ENCODE measurements at regions not wholly inside any gene's neighbourhood (a gene's known extent, or its start where the extent isn't known, plus 50 kb on each side); places are given as distances from the start of the nearest gene placed in this dataset.

DNA sequence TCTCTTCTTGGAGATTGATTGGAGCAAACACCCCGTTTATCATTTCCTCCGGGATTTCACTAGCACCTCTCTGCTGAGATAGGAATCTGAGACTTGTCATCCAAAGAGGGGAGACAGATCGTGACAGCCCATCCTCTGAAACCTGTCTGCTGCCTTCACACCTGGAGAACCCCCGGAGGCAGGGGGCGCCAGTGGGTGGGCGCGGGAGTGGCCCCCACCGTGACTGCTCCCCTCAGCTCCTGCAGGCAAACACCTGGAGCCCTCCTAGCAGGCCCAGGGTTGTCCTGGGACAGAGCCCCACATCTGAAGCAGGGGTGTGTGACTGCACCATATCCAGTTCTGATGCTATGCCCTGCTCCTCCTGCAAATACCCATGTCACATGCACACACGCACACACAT, 209.5 kb upstream of the POU3F1 start:
- peaks cover 11% of the 10 kb centered on the region for H3K27me3 Mint-ChIP-seq
- TF ChIP-seq, protein P1, sequence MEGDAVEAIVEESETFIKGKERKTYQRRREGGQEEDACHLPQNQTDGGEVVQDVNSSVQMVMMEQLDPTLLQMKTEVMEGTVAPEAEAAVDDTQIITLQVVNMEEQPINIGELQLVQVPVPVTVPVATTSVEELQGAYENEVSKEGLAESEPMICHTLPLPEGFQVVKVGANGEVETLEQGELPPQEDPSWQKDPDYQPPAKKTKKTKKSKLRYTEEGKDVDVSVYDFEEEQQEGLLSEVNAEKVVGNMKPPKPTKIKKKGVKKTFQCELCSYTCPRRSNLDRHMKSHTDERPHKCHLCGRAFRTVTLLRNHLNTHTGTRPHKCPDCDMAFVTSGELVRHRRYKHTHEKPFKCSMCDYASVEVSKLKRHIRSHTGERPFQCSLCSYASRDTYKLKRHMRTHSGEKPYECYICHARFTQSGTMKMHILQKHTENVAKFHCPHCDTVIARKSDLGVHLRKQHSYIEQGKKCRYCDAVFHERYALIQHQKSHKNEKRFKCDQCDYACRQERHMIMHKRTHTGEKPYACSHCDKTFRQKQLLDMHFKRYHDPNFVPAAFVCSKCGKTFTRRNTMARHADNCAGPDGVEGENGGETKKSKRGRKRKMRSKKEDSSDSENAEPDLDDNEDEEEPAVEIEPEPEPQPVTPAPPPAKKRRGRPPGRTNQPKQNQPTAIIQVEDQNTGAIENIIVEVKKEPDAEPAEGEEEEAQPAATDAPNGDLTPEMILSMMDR (IDR thresholded peaks at IDR 0.05) = no peak
- H3K4me3 Mint-ChIP-seq = no peak overlapping the region
- ChIA-PET POLR2A (no interaction called here), CTCF (no interaction called here)
- no peaks in the 10 kb centered on the region for H3K36me3 Mint-ChIP-seq (ENCODE audit: low read depth)
- intact Hi-C loops (cut with micrococcal nuclease) = no loop called here
- H3K27ac Mint-ChIP-seq = no peak overlapping the region
- ATAC-seq (no peak), DNase-seq (no peak)
- H3K9me3 Mint-ChIP-seq = no peaks in the 10 kb centered on the region
- no peaks in the 10 kb centered on the region for H3K4me1 Mint-ChIP-seq (ENCODE audit: low read depth)

DNA sequence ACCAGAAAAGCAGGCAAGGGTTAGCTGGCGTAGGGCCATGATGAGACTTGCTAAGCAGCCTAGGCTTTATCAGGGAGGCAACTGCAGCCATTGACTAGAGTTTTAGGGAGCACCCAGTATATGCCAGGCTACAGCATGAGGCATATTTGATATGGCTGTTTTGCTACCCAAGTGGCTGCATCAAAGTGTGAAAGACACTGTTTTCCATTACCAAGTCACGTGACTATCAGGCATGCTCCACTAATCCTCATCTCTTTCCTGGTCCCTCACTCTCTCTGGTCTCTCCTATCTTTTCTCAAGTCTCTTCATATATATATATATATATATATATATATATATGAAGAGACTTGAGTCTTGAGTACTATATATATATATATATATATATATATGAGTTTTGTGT, 206.7 kb upstream of the POU3F1 start:
- Mint-ChIP-seq H3K27ac (no peak overlapping the region), H3K9me3 (no peaks in the 10 kb centered on the region), H3K27me3 (peaks cover 26% of the 10 kb centered on the region), H3K4me3 (no peak overlapping the region), H3K36me3 (ENCODE audit: low read depth) (no peaks in the 10 kb centered on the region), H3K4me1 (ENCODE audit: low read depth) (no peaks in the 10 kb centered on the region)
- ATAC-seq (no peak), DNase-seq (no peak)
- intact Hi-C loops (cut with micrococcal nuclease) = no loop called here
- ChIA-PET CTCF (no interaction called here), POLR2A (no interaction called here)
- TF ChIP-seq, protein P1 (IDR thresholded peaks at IDR 0.05) = no peak

DNA sequence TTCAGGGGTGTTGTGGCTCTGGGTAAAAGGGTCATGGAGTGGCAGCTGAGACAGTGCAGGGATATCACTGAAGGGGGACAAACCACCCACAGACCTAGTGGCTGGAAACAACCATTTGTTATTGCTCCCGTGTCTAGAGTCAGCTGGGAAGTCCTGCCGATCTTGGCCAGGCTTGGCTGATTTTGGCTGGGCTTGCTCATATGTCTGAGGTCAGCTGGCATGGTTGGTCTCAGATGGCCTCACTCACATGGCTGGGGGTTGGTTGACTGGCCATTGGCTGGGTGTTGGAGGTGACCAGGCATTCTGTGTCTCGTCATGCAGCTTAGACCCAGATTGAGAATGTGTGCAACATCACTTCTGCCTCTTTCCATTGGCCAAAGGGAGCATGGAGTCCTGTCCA, 203.8 kb upstream of the POU3F1 start:
- Mint-ChIP-seq H3K4me1 (ENCODE audit: low read depth) (no peaks in the 10 kb centered on the region), H3K9me3 (no peaks in the 10 kb centered on the region), H3K27me3 (peaks cover 25% of the 10 kb centered on the region), H3K27ac (no peak overlapping the region), H3K4me3 (no peak overlapping the region), H3K36me3 (ENCODE audit: low read depth) (no peaks in the 10 kb centered on the region)
- DNase-seq = no peak
- TF ChIP-seq, protein P1 (IDR thresholded peaks at IDR 0.05) = no peak
- CTCF ChIA-PET = no interaction called here
- POLR2A ChIA-PET = no interaction called here
- intact Hi-C loops (cut with micrococcal nuclease) = no loop called here
- ATAC-seq = no peak

DNA sequence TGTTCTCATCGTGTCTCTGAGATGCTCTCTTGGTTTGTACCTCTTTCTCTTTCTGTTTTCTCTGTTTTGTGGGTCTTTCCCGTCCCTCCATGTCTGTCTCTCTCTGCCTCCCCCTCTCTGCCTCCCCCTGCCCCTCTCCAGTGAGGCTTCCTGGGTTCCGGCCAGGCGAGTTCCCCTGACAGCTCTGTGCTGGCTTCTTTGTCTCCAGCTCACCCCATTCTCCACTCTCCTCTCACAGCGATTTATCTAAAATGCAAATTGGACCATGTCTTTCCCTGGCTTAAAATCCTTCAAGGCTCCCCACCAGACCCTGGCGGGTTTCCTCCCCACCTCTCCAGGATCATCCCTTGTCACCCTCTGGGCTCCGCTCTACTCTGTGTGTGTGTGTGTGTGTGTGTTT, 202.4 kb upstream of the POU3F1 start:
- Mint-ChIP-seq H3K9me3 (no peaks in the 10 kb centered on the region), H3K27me3 (peaks cover 24% of the 10 kb centered on the region), H3K27ac (no peak overlapping the region), H3K36me3 (ENCODE audit: low read depth) (no peaks in the 10 kb centered on the region), H3K4me1 (ENCODE audit: low read depth) (no peaks in the 10 kb centered on the region), H3K4me3 (no peak overlapping the region)
- intact Hi-C loops (cut with micrococcal nuclease) = no loop called here
- ATAC-seq = no peak
- DNase-seq = no peak
- ChIA-PET POLR2A (no interaction called here), CTCF (no interaction called here)
- TF ChIP-seq, protein P1 (IDR thresholded peaks at IDR 0.05) = no peak

DNA sequence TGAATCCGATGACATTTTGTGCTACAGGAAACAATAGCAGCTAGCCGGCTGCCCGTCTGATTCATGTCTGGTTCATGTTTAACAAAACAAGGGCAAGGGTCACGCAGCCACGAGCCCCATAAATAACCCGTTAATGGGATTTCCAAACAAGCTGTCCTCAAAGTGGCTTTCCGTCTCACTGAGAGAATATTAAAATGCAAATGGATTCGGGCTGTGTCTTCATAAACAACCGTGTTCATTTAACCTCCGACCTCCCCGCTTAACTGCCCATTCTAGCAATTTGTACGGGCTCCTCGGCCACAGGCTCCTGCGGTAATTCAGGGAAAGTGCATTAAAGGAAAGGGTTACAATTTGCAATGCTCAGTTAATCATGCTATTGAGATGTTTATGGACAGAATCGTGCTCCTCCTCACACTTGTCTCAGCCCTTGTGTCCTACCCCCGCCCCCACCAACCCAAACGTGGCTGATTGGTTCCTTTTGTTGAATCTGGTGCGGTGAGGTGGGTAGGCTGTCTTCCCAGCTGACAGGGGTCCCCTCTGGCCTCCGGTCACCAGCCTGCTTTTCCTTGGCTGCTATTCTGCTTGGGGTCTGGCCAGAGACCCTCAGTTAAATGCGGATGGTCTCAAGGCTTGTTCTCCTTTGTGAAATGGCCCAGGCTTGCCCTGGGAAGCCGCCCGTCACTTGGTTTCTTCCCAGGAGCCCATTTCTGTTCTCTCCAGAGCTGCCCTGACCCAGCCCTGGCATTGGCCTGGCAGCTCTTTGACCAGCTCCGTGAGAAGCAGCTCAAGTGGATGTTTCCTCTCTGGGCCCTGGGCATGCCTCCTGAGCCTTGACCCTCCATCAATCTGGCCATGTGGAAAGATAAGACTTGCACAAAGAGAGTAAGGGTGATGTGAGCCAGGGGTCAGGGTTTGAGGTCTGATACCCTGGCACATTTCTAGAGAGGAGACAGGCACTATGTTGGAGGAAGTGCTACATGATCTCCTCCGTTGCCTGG, 200.7 kb upstream of the POU3F1 start:
- Mint-ChIP-seq H3K27me3 (peaks cover 25% of the 10 kb centered on the region), H3K9me3 (no peaks in the 10 kb centered on the region), H3K36me3 (ENCODE audit: low read depth) (no peaks in the 10 kb centered on the region), H3K4me3 (no peak overlapping the region), H3K4me1 (ENCODE audit: low read depth) (no peaks in the 10 kb centered on the region), H3K27ac (no peak overlapping the region)
- ChIA-PET CTCF (no interaction called here), POLR2A (no interaction called here)
- TF ChIP-seq, protein P1 (IDR thresholded peaks at IDR 0.05) = no peak
- DNase-seq (no peak), ATAC-seq (no peak)
- intact Hi-C loops (cut with micrococcal nuclease) = no loop called here

Measured in activated CD8-positive, alpha-beta T cell treated with anti-CD3 and anti-CD28 coated beads for 36 hours (primary cell).